Activated naive CD8-positive, alpha-beta T cell treated with anti-CD3 and anti-CD28 coated beads for 36 hours (primary cell): ENCODE measurements at regions not wholly inside any gene's neighbourhood (a gene's known extent, or its start where the extent isn't known, plus 50 kb on each side); places are given as distances from the start of the nearest gene placed in this dataset.

Experiments used
- DNase-seq: peaks from one replicate; pipeline ENCODE4 v3.0.0; 2021
- H3K27ac Mint-ChIP-seq: one replicate; pipeline ENCODE4 v1.8.0; 2022; ENCODE audit warnings: mild to moderate bottlenecking, moderate library complexity, mixed read lengths
- H3K27me3 Mint-ChIP-seq: one replicate; pipeline ENCODE4 v1.8.0; 2022; ENCODE audit warnings: mild to moderate bottlenecking, mixed read lengths
- H3K36me3 Mint-ChIP-seq: one replicate; pipeline ENCODE4 v1.8.0; 2021; ENCODE audit warnings: mild to moderate bottlenecking, mixed read lengths
- H3K4me1 Mint-ChIP-seq: one replicate; pipeline ENCODE4 v1.8.0; 2021; ENCODE audit warnings: mixed read lengths
- H3K4me3 Mint-ChIP-seq: one replicate; pipeline ENCODE4 v1.8.0; 2022; ENCODE audit warnings: mild to moderate bottlenecking, moderate library complexity, mixed read lengths
- H3K9me3 Mint-ChIP-seq: one replicate; pipeline ENCODE4 v1.8.0; 2022; ENCODE audit warnings: mixed read lengths

DNA sequence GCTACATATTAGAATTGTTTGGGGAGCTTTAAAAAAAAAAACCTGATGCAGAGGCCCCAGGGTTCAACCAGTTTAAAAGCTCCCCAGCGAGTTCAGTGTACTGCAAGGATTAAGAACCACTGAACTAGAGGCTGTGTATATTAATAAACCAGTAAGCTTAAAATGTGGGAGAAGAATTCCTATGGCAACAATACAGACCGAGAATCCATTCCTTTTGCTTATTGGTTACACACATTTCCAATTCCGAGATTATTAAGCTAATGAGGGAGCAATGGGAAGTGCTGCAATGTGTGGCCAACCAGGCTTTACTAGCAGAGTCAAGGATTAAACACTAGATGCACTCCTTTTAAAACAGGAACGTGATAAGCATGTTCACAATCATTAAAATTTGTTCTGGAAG, 204.4 kb downstream of the TDRD15 start:
- H3K4me3 Mint-ChIP-seq: no peak overlapping the region
- H3K27ac Mint-ChIP-seq: no peak overlapping the region
- DNase-seq: no peak
- no peaks in the 10 kb centered on the region for H3K4me1 Mint-ChIP-seq
- H3K9me3 Mint-ChIP-seq: peaks cover 3% of the 10 kb centered on the region
- no peaks in the 10 kb centered on the region for H3K27me3 Mint-ChIP-seq
- no peaks in the 10 kb centered on the region for H3K36me3 Mint-ChIP-seq

- Mint-ChIP-seq H3K4me1 (no peaks in the 10 kb centered on the region), H3K27me3 (no peaks in the 10 kb centered on the region), H3K27ac (no peak overlapping the region), H3K4me3 (no peak overlapping the region), H3K36me3 (no peaks in the 10 kb centered on the region), H3K9me3 (no peaks in the 10 kb centered on the region)
- DNase-seq: no peak
Observed at GRCh38 chr2:21330786-21331391, 207.1 kb downstream of the TDRD15 start.

GRCh38 chr2:21331625-21332370, 208.0 kb downstream of the TDRD15 start:
- Mint-ChIP-seq H3K4me3 (no peak overlapping the region), H3K27ac (no peak overlapping the region), H3K4me1 (no peaks in the 10 kb centered on the region)

GRCh38 chr2:21332993-21333625, 209.3 kb downstream of the TDRD15 start:
- no peak overlapping the region for H3K27ac Mint-ChIP-seq

More at GRCh38 chr2:21331625-21332370, 208.0 kb downstream of the TDRD15 start:
- no peaks in the 10 kb centered on the region for H3K9me3 Mint-ChIP-seq
- no peak for DNase-seq
- no peaks in the 10 kb centered on the region for H3K27me3 Mint-ChIP-seq
- no peaks in the 10 kb centered on the region for H3K36me3 Mint-ChIP-seq

DNA sequence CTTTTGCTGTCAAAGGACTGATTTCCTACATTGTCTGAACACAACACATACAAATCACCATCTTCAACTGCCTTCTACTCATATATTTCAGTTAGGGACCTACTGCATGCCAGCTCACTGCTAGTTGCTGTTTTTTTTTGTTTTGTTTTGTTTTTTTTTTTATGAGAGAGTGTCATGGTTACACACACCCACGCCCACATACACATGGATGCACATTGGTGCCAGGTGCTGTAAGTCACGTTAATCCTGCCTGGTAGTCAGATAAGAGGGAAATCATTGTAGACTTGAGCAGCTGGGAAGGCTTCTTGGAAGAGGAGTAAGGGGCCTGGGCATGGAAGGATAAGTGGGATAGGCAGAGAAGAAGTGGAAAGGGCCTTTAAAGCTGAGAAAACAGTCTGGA, 209.9 kb downstream of the TDRD15 start:
- no peak overlapping the region for H3K27ac Mint-ChIP-seq
- no peak for DNase-seq
- no peak overlapping the region for H3K4me3 Mint-ChIP-seq
- H3K4me1 Mint-ChIP-seq: no peaks in the 10 kb centered on the region
- no peaks in the 10 kb centered on the region for H3K27me3 Mint-ChIP-seq
- H3K36me3 Mint-ChIP-seq: no peaks in the 10 kb centered on the region
- no peaks in the 10 kb centered on the region for H3K9me3 Mint-ChIP-seq

More at GRCh38 chr2:21332993-21333625, 209.3 kb downstream of the TDRD15 start:
- Mint-ChIP-seq H3K4me3 (no peak overlapping the region), H3K27me3 (no peaks in the 10 kb centered on the region), H3K9me3 (no peaks in the 10 kb centered on the region), H3K36me3 (no peaks in the 10 kb centered on the region), H3K4me1 (no peaks in the 10 kb centered on the region)
- no peak for DNase-seq

DNA sequence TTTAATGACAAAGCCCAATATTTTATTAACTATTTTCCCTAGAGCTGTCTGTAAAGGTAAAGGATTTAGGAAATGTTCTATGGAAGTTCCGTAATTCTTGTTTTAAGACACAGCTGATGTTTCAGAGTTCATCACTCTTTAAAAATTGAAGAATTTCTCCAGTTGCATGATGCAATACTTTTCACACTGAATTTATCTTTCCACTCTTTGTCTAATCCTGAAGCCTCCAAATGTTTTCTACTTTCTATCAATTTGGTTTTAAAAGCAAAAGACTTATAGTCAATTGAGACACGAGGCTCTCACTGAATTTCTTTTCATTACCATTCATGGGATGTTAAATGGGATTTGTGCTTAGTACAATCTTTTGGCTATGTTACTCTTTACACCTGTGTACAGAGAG, 223.2 kb downstream of the TDRD15 start:
- no peaks in the 10 kb centered on the region for H3K4me1 Mint-ChIP-seq
- H3K9me3 Mint-ChIP-seq: peaks cover 6% of the 10 kb centered on the region
- H3K27me3 Mint-ChIP-seq: no peaks in the 10 kb centered on the region
- H3K27ac Mint-ChIP-seq: no peak overlapping the region
- no peak overlapping the region for H3K4me3 Mint-ChIP-seq
- no peaks in the 10 kb centered on the region for H3K36me3 Mint-ChIP-seq
- DNase-seq: no peak

- Mint-ChIP-seq H3K4me3 (no peak overlapping the region), H3K27me3 (no peaks in the 10 kb centered on the region), H3K36me3 (no peaks in the 10 kb centered on the region), H3K9me3 (no peaks in the 10 kb centered on the region), H3K4me1 (no peaks in the 10 kb centered on the region), H3K27ac (no peak overlapping the region)
- DNase-seq: no peak
Observed at GRCh38 chr2:21353879-21354679, 230.3 kb downstream of the TDRD15 start.

DNA sequence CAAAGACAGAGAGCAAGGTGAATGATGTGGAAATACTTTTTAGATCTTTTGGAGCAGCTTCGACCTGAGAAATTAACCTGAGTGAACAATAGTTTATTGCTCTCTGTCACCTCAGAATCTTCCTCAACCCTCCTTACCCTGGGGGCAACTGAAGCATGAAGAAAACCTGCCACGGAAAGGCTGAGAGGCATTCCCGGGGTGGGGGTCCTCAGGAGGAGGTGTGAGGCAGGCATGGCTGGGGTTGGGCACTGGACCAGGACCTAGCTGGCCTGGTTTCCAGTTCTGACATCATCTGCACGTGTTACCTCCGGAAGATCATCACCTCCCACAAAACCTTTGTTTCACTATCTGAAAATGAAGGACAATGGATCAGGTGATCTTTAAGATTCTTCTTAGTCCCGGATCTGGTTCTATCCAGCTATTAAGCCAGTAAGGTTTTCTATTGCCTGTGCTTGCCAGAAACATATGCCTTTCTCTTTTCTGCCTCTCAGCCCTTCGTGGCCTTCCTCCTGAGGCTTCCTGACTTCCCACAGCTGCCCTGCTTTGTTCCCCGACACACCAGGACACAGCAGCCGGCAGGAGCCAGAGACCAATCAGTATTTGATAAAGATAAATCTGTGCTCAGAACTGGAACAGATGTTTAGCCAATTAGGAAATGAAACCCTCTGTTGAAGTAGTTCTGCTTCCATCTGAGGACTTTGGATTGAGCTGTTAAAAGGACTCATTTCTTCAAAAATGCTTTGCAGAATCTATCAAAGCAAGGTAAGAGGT, 232.5 kb downstream of the TDRD15 start:
- no peaks in the 10 kb centered on the region for H3K4me1 Mint-ChIP-seq
- no peaks in the 10 kb centered on the region for H3K9me3 Mint-ChIP-seq
- no peaks in the 10 kb centered on the region for H3K27me3 Mint-ChIP-seq
- H3K36me3 Mint-ChIP-seq: no peaks in the 10 kb centered on the region
- no peak for DNase-seq
- no peak overlapping the region for H3K27ac Mint-ChIP-seq
- H3K4me3 Mint-ChIP-seq: no peak overlapping the region

GRCh38 chr2:21356857-21357255, 233.1 kb downstream of the TDRD15 start:
- no peaks in the 10 kb centered on the region for H3K27me3 Mint-ChIP-seq
- H3K4me3 Mint-ChIP-seq: no peak overlapping the region
- DNase-seq: no peak
- H3K9me3 Mint-ChIP-seq: no peaks in the 10 kb centered on the region
- no peaks in the 10 kb centered on the region for H3K4me1 Mint-ChIP-seq
- no peak overlapping the region for H3K27ac Mint-ChIP-seq
- no peaks in the 10 kb centered on the region for H3K36me3 Mint-ChIP-seq

GRCh38 chr2:21358976-21359375, 235.2 kb downstream of the TDRD15 start:
- H3K27ac Mint-ChIP-seq: no peak overlapping the region
- DNase-seq: no peak

GRCh38 chr2:21361384-21361783, 237.6 kb downstream of the TDRD15 start:
- no peaks in the 10 kb centered on the region for H3K36me3 Mint-ChIP-seq
- no peak for DNase-seq
- no peaks in the 10 kb centered on the region for H3K27me3 Mint-ChIP-seq
- H3K4me3 Mint-ChIP-seq: no peak overlapping the region
- H3K4me1 Mint-ChIP-seq: no peaks in the 10 kb centered on the region
- no peak overlapping the region for H3K27ac Mint-ChIP-seq
- no peaks in the 10 kb centered on the region for H3K9me3 Mint-ChIP-seq

More at GRCh38 chr2:21358976-21359375, 235.2 kb downstream of the TDRD15 start:
- no peak overlapping the region for H3K4me3 Mint-ChIP-seq
- no peaks in the 10 kb centered on the region for H3K36me3 Mint-ChIP-seq
- H3K9me3 Mint-ChIP-seq: no peaks in the 10 kb centered on the region
- H3K4me1 Mint-ChIP-seq: no peaks in the 10 kb centered on the region
- no peaks in the 10 kb centered on the region for H3K27me3 Mint-ChIP-seq

GRCh38 chr2:21361957-21362486, 238.3 kb downstream of the TDRD15 start:
- no peak for DNase-seq
- Mint-ChIP-seq H3K36me3 (no peaks in the 10 kb centered on the region), H3K27me3 (no peaks in the 10 kb centered on the region), H3K27ac (no peak overlapping the region), H3K9me3 (no peaks in the 10 kb centered on the region), H3K4me3 (no peak overlapping the region), H3K4me1 (no peaks in the 10 kb centered on the region)

- no peaks in the 10 kb centered on the region for H3K9me3 Mint-ChIP-seq
- no peaks in the 10 kb centered on the region for H3K27me3 Mint-ChIP-seq
- no peaks in the 10 kb centered on the region for H3K36me3 Mint-ChIP-seq
- H3K4me3 Mint-ChIP-seq: no peak overlapping the region
- no peak for DNase-seq
- no peak overlapping the region for H3K27ac Mint-ChIP-seq
- H3K4me1 Mint-ChIP-seq: no peaks in the 10 kb centered on the region
Observed at GRCh38 chr2:21363364-21363763, 239.6 kb downstream of the TDRD15 start.

GRCh38 chr2:21367421-21367820, 243.7 kb downstream of the TDRD15 start:
- Mint-ChIP-seq H3K27ac (no peak overlapping the region), H3K4me3 (no peak overlapping the region), H3K36me3 (no peaks in the 10 kb centered on the region), H3K27me3 (no peaks in the 10 kb centered on the region), H3K9me3 (no peaks in the 10 kb centered on the region), H3K4me1 (no peaks in the 10 kb centered on the region)
- no peak for DNase-seq
